HG03159 (cell line): ENCODE measurements at regions not wholly inside any gene's neighbourhood (a gene's known extent, or its start where the extent isn't known, plus 50 kb on each side); places are given as distances from the start of the nearest gene placed in this dataset.

Experiments
- ATAC-seq: cut with Tn5 transposase; IDR thresholded peaks from one replicate; pipeline ENCODE4 v1.9.1; 2021; ENCODE audit warnings: mild to moderate bottlenecking, moderate library complexity; ENCODE audit not compliant: unreplicated experiment

- ATAC-seq = no peak
These were observed 256.9 kb downstream of the ATXN7L3B start for GRCh38 chr12:74794522-74794921.

- no peak for ATAC-seq
These were observed 264.0 kb downstream of the ATXN7L3B start for GRCh38 chr12:74801625-74802024.

- no peak for ATAC-seq
These were observed 279.0 kb downstream of the ATXN7L3B start for GRCh38 chr12:74816398-74817175.

- no peak for ATAC-seq
These were observed 279.9 kb downstream of the ATXN7L3B start for GRCh38 chr12:74817499-74817898.

- no peak for ATAC-seq
These were observed 280.8 kb downstream of the ATXN7L3B start for GRCh38 chr12:74818412-74818811.

- no peak for ATAC-seq
These were observed 282.7 kb downstream of the ATXN7L3B start for GRCh38 chr12:74820324-74820723.

- ATAC-seq = no peak
These were observed 298.9 kb downstream of the ATXN7L3B start for GRCh38 chr12:74836567-74836966.

- ATAC-seq = no peak
These were observed 308.5 kb downstream of the ATXN7L3B start for GRCh38 chr12:74846116-74846515.

- ATAC-seq = no peak
These were observed 309.5 kb downstream of the ATXN7L3B start for GRCh38 chr12:74847169-74847568.

GRCh38 chr12:74848006-74848405 is 310.4 kb downstream of the ATXN7L3B start:
- ATAC-seq = no peak

GRCh38 chr12:74849801-74850200 is 312.2 kb downstream of the ATXN7L3B start:
- no peak for ATAC-seq

- ATAC-seq = no peak
These were observed 334.2 kb downstream of the ATXN7L3B start for GRCh38 chr12:74871817-74872216.

GRCh38 chr12:74885775-74886174 is 323.9 kb downstream of the KCNC2 start:
- ATAC-seq = no peak

GRCh38 chr12:74889073-74889472 is 320.6 kb downstream of the KCNC2 start:
- ATAC-seq = no peak

- peak; percentile 58 for ATAC-seq
These were observed 319.9 kb downstream of the KCNC2 start for GRCh38 chr12:74889563-74890236.

GRCh38 chr12:74890237-74890599 is 319.4 kb downstream of the KCNC2 start:
- ATAC-seq = peak; percentile 91

GRCh38 chr12:74891083-74891668 is 318.5 kb downstream of the KCNC2 start:
- ATAC-seq = no peak

- ATAC-seq = no peak
These were observed 317.5 kb downstream of the KCNC2 start for GRCh38 chr12:74892057-74892633.

GRCh38 chr12:74896186-74896585 is 313.5 kb downstream of the KCNC2 start:
- no peak for ATAC-seq

- ATAC-seq = no peak
These were observed 312.0 kb downstream of the KCNC2 start for GRCh38 chr12:74897425-74898211.
